PC-9 (cell line): ENCODE measurements at regions not wholly inside any gene's neighbourhood (a gene's known extent, or its start where the extent isn't known, plus 50 kb on each side); places are given as distances from the start of the nearest gene placed in this dataset.

Source experiments
- EZH2 ChIP-seq: fragments of 200-600 bp; sonication (generic); IDR thresholded peaks from 2 replicates; pipeline ENCODE4 v1.8.0; 2017; ENCODE audit warnings: antibody characterized with exemption, low read depth
- TF ChIP-seq, protein P1 (sequence below): fragments of 200-600 bp; sonication (generic); conservative IDR thresholded peaks from 2 replicates; pipeline ENCODE4 v1.6.1; 2017; ENCODE audit warnings: mixed run types, antibody characterized with exemption, mild to moderate bottlenecking, moderate library complexity

DNA sequence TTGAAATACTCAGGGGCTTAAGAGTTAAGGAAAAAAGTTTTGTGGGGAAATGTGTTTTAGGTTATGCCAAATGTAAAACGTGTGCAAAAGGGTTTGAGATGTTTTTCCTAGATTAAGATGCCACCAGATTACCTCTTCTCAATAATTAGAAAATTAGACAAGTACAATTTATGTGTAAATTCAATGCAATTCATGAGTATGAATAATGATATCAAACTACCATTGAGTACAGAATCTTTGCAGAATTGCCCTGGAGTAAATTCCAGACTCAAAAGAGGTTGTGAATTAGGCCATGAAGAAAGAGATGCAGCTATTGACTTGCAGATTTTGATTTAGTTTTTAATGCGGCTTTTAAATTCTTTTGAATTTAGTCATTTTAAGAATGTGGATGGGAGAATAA lies 159.4 kb upstream of the INHBA start:
- TF ChIP-seq EZH2 = no peak
- TF ChIP-seq, protein P1, sequence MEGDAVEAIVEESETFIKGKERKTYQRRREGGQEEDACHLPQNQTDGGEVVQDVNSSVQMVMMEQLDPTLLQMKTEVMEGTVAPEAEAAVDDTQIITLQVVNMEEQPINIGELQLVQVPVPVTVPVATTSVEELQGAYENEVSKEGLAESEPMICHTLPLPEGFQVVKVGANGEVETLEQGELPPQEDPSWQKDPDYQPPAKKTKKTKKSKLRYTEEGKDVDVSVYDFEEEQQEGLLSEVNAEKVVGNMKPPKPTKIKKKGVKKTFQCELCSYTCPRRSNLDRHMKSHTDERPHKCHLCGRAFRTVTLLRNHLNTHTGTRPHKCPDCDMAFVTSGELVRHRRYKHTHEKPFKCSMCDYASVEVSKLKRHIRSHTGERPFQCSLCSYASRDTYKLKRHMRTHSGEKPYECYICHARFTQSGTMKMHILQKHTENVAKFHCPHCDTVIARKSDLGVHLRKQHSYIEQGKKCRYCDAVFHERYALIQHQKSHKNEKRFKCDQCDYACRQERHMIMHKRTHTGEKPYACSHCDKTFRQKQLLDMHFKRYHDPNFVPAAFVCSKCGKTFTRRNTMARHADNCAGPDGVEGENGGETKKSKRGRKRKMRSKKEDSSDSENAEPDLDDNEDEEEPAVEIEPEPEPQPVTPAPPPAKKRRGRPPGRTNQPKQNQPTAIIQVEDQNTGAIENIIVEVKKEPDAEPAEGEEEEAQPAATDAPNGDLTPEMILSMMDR = no peak
